Karpas-422 (cell line): ENCODE measurements at regions not wholly inside any gene's neighbourhood (a gene's known extent, or its start where the extent isn't known, plus 50 kb on each side); places are given as distances from the start of the nearest gene placed in this dataset.

Source experiments
- DNase-seq: peaks from one replicate; pipeline ENCODE4 v3.0.0-alpha.2; 2015
- H2AFZ ChIP-seq: fragments of 200-600 bp; sonication (generic); 2 replicates; pipeline ENCODE4 v1.6.1; 2014; ENCODE audit warnings: antibody characterized with exemption, low read length, mixed read lengths
- H3K27ac ChIP-seq: fragments of 200-600 bp; sonication (generic); 2 replicates; pipeline ENCODE4 v1.5.1; 2014; ENCODE audit warnings: mild to moderate bottlenecking, low read length, moderate library complexity
- H3K27me3 ChIP-seq: fragments of 200-600 bp; sonication (generic); 2 replicates; pipeline ENCODE4 v1.6.1; 2014; ENCODE audit warnings: low read length, mixed read lengths
- H3K36me3 ChIP-seq: fragments of 200-600 bp; sonication (generic); 2 replicates; pipeline ENCODE4 v1.6.1; 2014; ENCODE audit warnings: low read length, mixed read lengths; ENCODE audit not compliant: insufficient read depth
- H3K4me1 ChIP-seq: fragments of 200-600 bp; sonication (generic); 2 replicates; pipeline ENCODE4 v1.6.1; 2014; ENCODE audit warnings: mild to moderate bottlenecking, low read length, mixed read lengths
- H3K4me2 ChIP-seq: fragments of 200-600 bp; sonication (generic); 2 replicates; pipeline ENCODE4 v1.6.1; 2014; ENCODE audit warnings: low read length, low read depth, mild to moderate bottlenecking; ENCODE audit not compliant: poor library complexity, severe bottlenecking
- H3K4me3 ChIP-seq: fragments of 200-600 bp; sonication (generic); 2 replicates; pipeline ENCODE4 v1.5.1; 2014; ENCODE audit warnings: mild to moderate bottlenecking, antibody characterized with exemption, low read length, mixed read lengths
- H3K79me2 ChIP-seq: fragments of 200-600 bp; sonication (generic); 2 replicates; pipeline ENCODE4 v1.6.1; 2014; ENCODE audit warnings: mild to moderate bottlenecking, low read length, mixed read lengths
- H3K9ac ChIP-seq: fragments of 200-600 bp; sonication (generic); 2 replicates; pipeline ENCODE4 v1.6.0; 2014; ENCODE audit warnings: low read length
- H3K9me2 ChIP-seq: fragments of 200-600 bp; sonication (generic), shearing (Covaris generic); replicated peaks from 2 replicates; pipeline ENCODE4 v1.6.0; 2014; ENCODE audit warnings: mild to moderate bottlenecking, low read length, moderate library complexity; ENCODE audit not compliant: insufficient read depth
- H3K9me3 ChIP-seq: fragments of 300-700, 200-600 bp; sonication (generic); 2 replicates; pipeline ENCODE4 v1.6.1; 2014; ENCODE audit warnings: low read length, mixed read lengths
- H4K20me1 ChIP-seq: fragments of 200-600 bp; sonication (generic); 2 replicates; pipeline ENCODE4 v1.6.1; 2014; ENCODE audit warnings: mild to moderate bottlenecking, antibody characterized with exemption, low read length, low read depth; ENCODE audit not compliant: insufficient read depth

- DNase-seq, result no peak
- Histone ChIP-seq H3K79me2 (no peaks in the 10 kb centered on the region), H3K4me1 (no peaks in the 10 kb centered on the region)
Measured at GRCh38 chr5:121741156-121741555, 110.5 kb upstream of the FTMT start.

GRCh38 chr5:121744577-121744976, 107.1 kb upstream of the FTMT start:
- Histone ChIP-seq H3K4me2 (no peak overlapping the region), H3K4me3 (no peak overlapping the region), H3K9me3 (no peaks in the 10 kb centered on the region), H3K27me3 (no peaks in the 10 kb centered on the region), H3K79me2 (no peaks in the 10 kb centered on the region), H3K36me3 (no peaks in the 10 kb centered on the region), H2AFZ (no peak overlapping the region), H3K9me2 (no peaks in the 10 kb centered on the region; the same call in 1 of the 2 replicates), H4K20me1 (no peaks in the 10 kb centered on the region), H3K27ac (no peak overlapping the region), H3K9ac (no peak overlapping the region), H3K4me1 (no peaks in the 10 kb centered on the region)
- no peak for DNase-seq

More at GRCh38 chr5:121741156-121741555, 110.5 kb upstream of the FTMT start:
- H3K4me2 ChIP-seq, result no peak overlapping the region
- no peaks in the 10 kb centered on the region for H3K27me3 ChIP-seq
- H3K36me3 ChIP-seq, result no peaks in the 10 kb centered on the region
- no peaks in the 10 kb centered on the region; the same call in 1 of the 2 replicates for H3K9me2 ChIP-seq
- no peaks in the 10 kb centered on the region for H3K9me3 ChIP-seq
- no peak overlapping the region for H3K27ac ChIP-seq
- no peaks in the 10 kb centered on the region for H4K20me1 ChIP-seq
- no peak overlapping the region for H2AFZ ChIP-seq
- H3K9ac ChIP-seq, result no peak overlapping the region
- H3K4me3 ChIP-seq, result no peak overlapping the region

GRCh38 chr5:121745407-121745806, 106.3 kb upstream of the FTMT start:
- Histone ChIP-seq H2AFZ (no peak overlapping the region), H3K9me2 (no peaks in the 10 kb centered on the region; the same call in 1 of the 2 replicates), H3K4me2 (no peak overlapping the region), H3K27ac (no peak overlapping the region), H4K20me1 (no peaks in the 10 kb centered on the region), H3K9me3 (no peaks in the 10 kb centered on the region), H3K9ac (no peak overlapping the region), H3K36me3 (no peaks in the 10 kb centered on the region), H3K4me1 (no peaks in the 10 kb centered on the region), H3K4me3 (no peak overlapping the region), H3K79me2 (no peaks in the 10 kb centered on the region), H3K27me3 (no peaks in the 10 kb centered on the region)
- DNase-seq, result no peak

GRCh38 chr5:121746763-121747162, 104.9 kb upstream of the FTMT start:
- H3K36me3 ChIP-seq, result no peaks in the 10 kb centered on the region
- H3K79me2 ChIP-seq, result no peaks in the 10 kb centered on the region
- H3K4me1 ChIP-seq, result no peaks in the 10 kb centered on the region
- H3K9ac ChIP-seq, result no peak overlapping the region
- H3K9me3 ChIP-seq, result no peaks in the 10 kb centered on the region
- no peaks in the 10 kb centered on the region for H4K20me1 ChIP-seq
- no peaks in the 10 kb centered on the region for H3K27me3 ChIP-seq
- H2AFZ ChIP-seq, result no peak overlapping the region
- no peak overlapping the region for H3K4me2 ChIP-seq
- DNase-seq, result no peak
- H3K4me3 ChIP-seq, result no peak overlapping the region
- no peaks in the 10 kb centered on the region; the same call in 1 of the 2 replicates for H3K9me2 ChIP-seq
- H3K27ac ChIP-seq, result no peak overlapping the region

GRCh38 chr5:121748686-121749085, 103.0 kb upstream of the FTMT start:
- no peaks in the 10 kb centered on the region for H3K79me2 ChIP-seq
- no peaks in the 10 kb centered on the region for H3K4me1 ChIP-seq
- H3K36me3 ChIP-seq, result no peaks in the 10 kb centered on the region
- no peaks in the 10 kb centered on the region for H3K9me2 ChIP-seq
- DNase-seq, result no peak
- no peak overlapping the region for H3K27ac ChIP-seq
- no peak overlapping the region for H3K4me3 ChIP-seq
- no peak overlapping the region for H3K4me2 ChIP-seq
- H2AFZ ChIP-seq, result no peak overlapping the region
- H3K27me3 ChIP-seq, result no peaks in the 10 kb centered on the region
- no peaks in the 10 kb centered on the region for H4K20me1 ChIP-seq
- no peak overlapping the region for H3K9ac ChIP-seq
- no peaks in the 10 kb centered on the region for H3K9me3 ChIP-seq

- Histone ChIP-seq H3K4me2 (no peak overlapping the region), H4K20me1 (no peaks in the 10 kb centered on the region), H3K27me3 (no peaks in the 10 kb centered on the region), H3K9ac (no peak overlapping the region), H3K9me3 (no peaks in the 10 kb centered on the region), H3K27ac (no peak overlapping the region), H2AFZ (no peak overlapping the region), H3K36me3 (no peaks in the 10 kb centered on the region), H3K9me2 (no peaks in the 10 kb centered on the region), H3K4me1 (no peaks in the 10 kb centered on the region), H3K79me2 (no peaks in the 10 kb centered on the region), H3K4me3 (no peak overlapping the region)
- DNase-seq, result no peak
Measured at GRCh38 chr5:121752149-121752548, 99.5 kb upstream of the FTMT start.

- DNase-seq, result no peak
- H4K20me1 ChIP-seq, result no peaks in the 10 kb centered on the region
- no peaks in the 10 kb centered on the region for H3K4me1 ChIP-seq
- no peak overlapping the region for H2AFZ ChIP-seq
- H3K27me3 ChIP-seq, result no peaks in the 10 kb centered on the region
- H3K9ac ChIP-seq, result no peak overlapping the region
- no peak overlapping the region for H3K27ac ChIP-seq
- no peak overlapping the region for H3K4me2 ChIP-seq
- H3K4me3 ChIP-seq, result no peak overlapping the region
- H3K36me3 ChIP-seq, result no peaks in the 10 kb centered on the region
- H3K9me3 ChIP-seq, result no peaks in the 10 kb centered on the region
- H3K79me2 ChIP-seq, result no peaks in the 10 kb centered on the region
- no peaks in the 10 kb centered on the region for H3K9me2 ChIP-seq
Measured at GRCh38 chr5:121755266-121755665, 96.4 kb upstream of the FTMT start.

GRCh38 chr5:121757753-121758152, 93.9 kb upstream of the FTMT start:
- no peak overlapping the region for H3K4me3 ChIP-seq
- no peak overlapping the region for H3K4me2 ChIP-seq
- H3K4me1 ChIP-seq, result no peaks in the 10 kb centered on the region
- H3K9ac ChIP-seq, result no peak overlapping the region
- H3K9me2 ChIP-seq, result no peaks in the 10 kb centered on the region
- no peak overlapping the region for H3K27ac ChIP-seq
- no peak overlapping the region for H2AFZ ChIP-seq
- no peaks in the 10 kb centered on the region for H3K36me3 ChIP-seq
- no peaks in the 10 kb centered on the region for H3K79me2 ChIP-seq
- no peak for DNase-seq
- H3K27me3 ChIP-seq, result no peaks in the 10 kb centered on the region
- H3K9me3 ChIP-seq, result no peaks in the 10 kb centered on the region
- no peaks in the 10 kb centered on the region for H4K20me1 ChIP-seq

GRCh38 chr5:121758615-121759014, 93.1 kb upstream of the FTMT start:
- H3K9me3 ChIP-seq, result no peaks in the 10 kb centered on the region
- DNase-seq, result no peak
- H2AFZ ChIP-seq, result no peak overlapping the region
- no peaks in the 10 kb centered on the region for H4K20me1 ChIP-seq
- H3K4me3 ChIP-seq, result no peak overlapping the region
- no peak overlapping the region for H3K4me2 ChIP-seq
- H3K79me2 ChIP-seq, result no peaks in the 10 kb centered on the region
- no peaks in the 10 kb centered on the region for H3K9me2 ChIP-seq
- no peaks in the 10 kb centered on the region for H3K4me1 ChIP-seq
- no peak overlapping the region for H3K9ac ChIP-seq
- H3K27me3 ChIP-seq, result no peaks in the 10 kb centered on the region
- H3K27ac ChIP-seq, result no peak overlapping the region
- no peaks in the 10 kb centered on the region for H3K36me3 ChIP-seq
